SU-DHL-6 (cell line): ENCODE measurements at regions not wholly inside any gene's neighbourhood (a gene's known extent, or its start where the extent isn't known, plus 50 kb on each side); places are given as distances from the start of the nearest gene placed in this dataset.

Experiments used
- H2AFZ ChIP-seq: fragments of 200-600 bp; sonication (generic); 2 replicates; pipeline ENCODE4 v1.6.1; 2014; ENCODE audit warnings: low read depth, mild to moderate bottlenecking, moderate library complexity, mixed read lengths, antibody characterized with exemption, low read length; ENCODE audit not compliant: severe bottlenecking
- H3F3A ChIP-seq: fragments of 200-600 bp; shearing (Covaris generic); 2 replicates; pipeline ENCODE4 v1.6.0; 2016; ENCODE audit warnings: antibody characterized with exemption, mild to moderate bottlenecking; ENCODE audit not compliant: insufficient read depth
- H3K27ac ChIP-seq: fragments of 200-600 bp; sonication (generic); 2 replicates; pipeline ENCODE4 v1.5.1; 2016; ENCODE audit warnings: low read depth, mild to moderate bottlenecking, low read length, moderate library complexity, mixed read lengths
- H3K27me3 ChIP-seq: fragments of 200-600 bp; sonication (generic), shearing (Covaris generic); 2 replicates; pipeline ENCODE4 v1.6.0; 2014; ENCODE audit warnings: mild to moderate bottlenecking, low read length
- H3K36me3 ChIP-seq: fragments of 200-600 bp; sonication (generic); 2 replicates; pipeline ENCODE4 v1.6.1; 2014; ENCODE audit warnings: mild to moderate bottlenecking, low read length, mixed read lengths
- H3K4me2 ChIP-seq: fragments of 300-600, 200-600 bp; shearing (Covaris generic), sonication (generic); 2 replicates; pipeline ENCODE4 v1.6.0; 2014; ENCODE audit warnings: low read length, low read depth, mild to moderate bottlenecking; ENCODE audit not compliant: poor library complexity, severe bottlenecking
- H3K4me3 ChIP-seq: fragments of 200-600 bp; sonication (generic); 2 replicates; pipeline ENCODE4 v1.5.1; 2014; ENCODE audit warnings: antibody characterized with exemption, low read length, mild to moderate bottlenecking, mixed read lengths; ENCODE audit not compliant: insufficient read depth, poor library complexity, severe bottlenecking
- H3K79me2 ChIP-seq: fragments of 200-600 bp; sonication (generic); 2 replicates; pipeline ENCODE4 v1.6.1; 2014; ENCODE audit warnings: mild to moderate bottlenecking, low read length, moderate library complexity; ENCODE audit not compliant: insufficient read depth
- H3K9ac ChIP-seq: fragments of 200-600 bp; sonication (generic); 2 replicates; pipeline ENCODE4 v1.7.0; 2014; ENCODE audit warnings: mild to moderate bottlenecking, low read length
- H3K9me2 ChIP-seq: fragments of 200-600 bp; sonication (generic); replicated peaks from 2 replicates; pipeline ENCODE4 v1.6.1; 2014; ENCODE audit warnings: low read length; ENCODE audit not compliant: insufficient read depth
- H3K9me3 ChIP-seq: fragments of 200-600 bp; sonication (generic); 2 replicates; pipeline ENCODE4 v1.6.1; 2014; ENCODE audit warnings: low read length, mixed read lengths; ENCODE audit not compliant: insufficient read depth
- H4K20me1 ChIP-seq: fragments of 200-600 bp; sonication (generic); 2 replicates; pipeline ENCODE4 v1.6.1; 2014; ENCODE audit warnings: low read depth, mild to moderate bottlenecking, antibody characterized with exemption, low read length, moderate library complexity, mixed read lengths
- CTCF ChIP-seq: fragments of 200-600 bp; sonication (generic); IDR thresholded peaks from one replicate; pipeline ENCODE4 v1.5.1; 2017; ENCODE audit warnings: antibody characterized with exemption, mild to moderate bottlenecking, low read length, moderate library complexity; ENCODE audit not compliant: insufficient read depth, poor library complexity, severe bottlenecking
- EZH2phosphoT487 ChIP-seq: fragments of 200-600 bp; sonication (generic), shearing (Covaris generic); conservative IDR thresholded peaks from 2 replicates; pipeline ENCODE4 v1.6.1; 2018; ENCODE audit warnings: mild to moderate bottlenecking, antibody characterized with exemption, low read length, moderate library complexity, mixed read lengths

- Histone ChIP-seq H3K9me2 (no peaks in the 10 kb centered on the region), H4K20me1 (no peaks in the 10 kb centered on the region), H3K27ac (no peak overlapping the region), H3K9ac (no peak overlapping the region), H3K4me2 (no peak overlapping the region), H3K27me3 (no peaks in the 10 kb centered on the region), H3K36me3 (no peaks in the 10 kb centered on the region), H2AFZ (no peak overlapping the region), H3F3A (no peaks in the 10 kb centered on the region), H3K9me3 (no peaks in the 10 kb centered on the region), H3K79me2 (no peaks in the 10 kb centered on the region), H3K4me3 (no peak overlapping the region)
- TF ChIP-seq EZH2phosphoT487 (no peak), CTCF (no peak)
Measured at GRCh38 chr3:88641033-88641604, 466.3 kb upstream of the EPHA3 start.

- no peak for TF ChIP-seq CTCF
- no peak for TF ChIP-seq EZH2phosphoT487
- Histone ChIP-seq H3K4me3 (no peak overlapping the region), H3K9me2 (no peaks in the 10 kb centered on the region)
Measured at GRCh38 chr3:88657459-88657858, 450.0 kb upstream of the EPHA3 start.

GRCh38 chr3:88661433-88661824 lies 446.0 kb upstream of the EPHA3 start:
- H3K9ac ChIP-seq = no peak overlapping the region
- no peak overlapping the region for H3K4me2 ChIP-seq
- no peaks in the 10 kb centered on the region for H3K79me2 ChIP-seq
- no peaks in the 10 kb centered on the region for H4K20me1 ChIP-seq
- no peaks in the 10 kb centered on the region for H3K27me3 ChIP-seq
- no peak overlapping the region for H2AFZ ChIP-seq
- H3K27ac ChIP-seq = no peak overlapping the region
- TF ChIP-seq EZH2phosphoT487 = no peak
- no peak for TF ChIP-seq CTCF
- no peaks in the 10 kb centered on the region for H3K36me3 ChIP-seq
- H3K9me2 ChIP-seq = no peaks in the 10 kb centered on the region
- H3F3A ChIP-seq = no peaks in the 10 kb centered on the region
- H3K4me3 ChIP-seq = no peak overlapping the region
- H3K9me3 ChIP-seq = no peaks in the 10 kb centered on the region

More at GRCh38 chr3:88657459-88657858, 450.0 kb upstream of the EPHA3 start:
- no peaks in the 10 kb centered on the region for H3K9me3 ChIP-seq
- no peak overlapping the region for H2AFZ ChIP-seq
- no peak overlapping the region for H3K9ac ChIP-seq
- H3K79me2 ChIP-seq = no peaks in the 10 kb centered on the region
- H3K36me3 ChIP-seq = no peaks in the 10 kb centered on the region
- no peak overlapping the region for H3K27ac ChIP-seq
- no peaks in the 10 kb centered on the region for H4K20me1 ChIP-seq
- H3K4me2 ChIP-seq = no peak overlapping the region
- H3K27me3 ChIP-seq = no peaks in the 10 kb centered on the region
- H3F3A ChIP-seq = no peaks in the 10 kb centered on the region
